HG02642 (cell line): ENCODE measurements at regions not wholly inside any gene's neighbourhood (a gene's known extent, or its start where the extent isn't known, plus 50 kb on each side); places are given as distances from the start of the nearest gene placed in this dataset.
"Not testable (repeated sequence)": the region's sequence is repeated elsewhere in the genome, so short reads cannot be mapped to it uniquely, and the experiment has no call there.

Experiments
- ATAC-seq: cut with Tn5 transposase; IDR thresholded peaks from one replicate; pipeline ENCODE4 v1.9.1; 2021; ENCODE audit warnings: mild to moderate bottlenecking; ENCODE audit not compliant: unreplicated experiment, poor library complexity

DNA sequence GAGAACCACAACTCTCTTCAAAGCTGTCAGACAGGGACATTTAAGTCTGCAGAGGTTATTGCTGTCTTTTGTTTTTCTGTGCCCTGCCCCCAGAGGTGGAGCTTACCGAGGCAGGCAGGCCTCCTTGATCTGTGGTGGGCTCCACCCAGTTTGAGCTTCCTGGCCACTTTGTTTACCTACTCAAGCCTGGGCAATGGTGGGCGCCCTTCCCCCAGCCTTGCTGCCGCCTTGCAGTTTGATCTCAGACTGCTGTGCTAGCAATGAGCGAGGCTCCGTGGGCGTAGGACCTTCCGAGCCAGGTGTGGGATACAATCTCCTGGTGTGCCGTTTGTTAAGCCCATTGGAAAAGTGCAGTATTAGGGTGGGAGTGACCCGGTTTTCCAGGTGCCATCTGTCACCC is 822.1 kb downstream of the KCNMA1 start:
- not testable (repeated sequence) for ATAC-seq

DNA sequence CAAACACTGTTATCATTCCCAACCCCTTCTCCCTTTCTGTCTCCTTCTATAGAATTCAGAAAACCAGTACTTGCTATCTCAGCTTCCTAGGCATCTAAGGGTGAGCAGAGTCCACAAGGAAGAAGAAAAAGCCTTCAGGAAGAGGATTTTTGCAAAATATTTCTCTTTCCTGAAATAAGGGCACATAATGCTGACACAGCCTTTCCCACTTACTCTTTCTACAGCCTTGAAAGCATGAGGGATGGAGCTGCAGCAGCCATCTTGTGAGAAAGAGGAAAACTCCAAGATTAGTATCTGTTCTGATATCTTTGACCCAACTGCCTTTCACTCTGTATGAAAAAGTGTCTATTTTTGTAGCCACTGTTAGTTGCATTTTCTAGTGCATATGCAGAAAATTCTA is 826.2 kb downstream of the KCNMA1 start:
- no peak for ATAC-seq

GRCh38 chr10:76788452-76788811 is 849.2 kb downstream of the KCNMA1 start:
- ATAC-seq = no peak

DNA sequence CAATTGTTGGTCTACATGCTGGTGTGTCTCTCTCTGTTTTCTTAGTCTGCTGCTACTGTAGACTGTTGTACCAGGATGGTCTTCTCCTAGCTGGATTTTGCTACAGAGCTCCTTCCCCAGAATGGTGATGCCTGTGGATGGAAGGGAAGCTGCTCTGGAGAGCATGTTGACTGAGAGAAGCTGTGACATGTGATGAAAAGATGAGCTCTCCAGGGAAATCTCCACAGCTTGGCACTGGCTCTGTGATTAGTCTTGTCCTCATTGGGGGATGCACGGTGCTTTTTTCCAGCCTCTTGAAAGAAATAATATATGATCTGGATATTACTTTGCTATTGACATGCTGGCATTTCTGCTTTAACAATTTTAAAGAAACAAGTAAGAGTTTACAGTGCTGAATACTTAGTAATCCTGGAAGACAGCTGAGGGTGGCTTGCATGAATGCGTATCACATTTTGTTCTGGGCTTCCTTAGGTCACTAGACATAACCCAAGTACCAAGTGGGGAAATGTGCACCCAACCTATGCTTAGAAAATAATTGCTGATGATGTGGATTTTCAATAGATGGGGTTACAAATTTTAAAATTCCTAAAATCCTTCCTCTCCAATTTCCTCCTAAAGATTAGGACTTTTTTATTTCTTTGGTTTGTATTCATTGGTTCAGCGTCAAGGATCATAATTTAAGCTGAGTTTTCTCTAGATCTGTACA is 849.7 kb downstream of the KCNMA1 start:
- no peak for ATAC-seq

DNA sequence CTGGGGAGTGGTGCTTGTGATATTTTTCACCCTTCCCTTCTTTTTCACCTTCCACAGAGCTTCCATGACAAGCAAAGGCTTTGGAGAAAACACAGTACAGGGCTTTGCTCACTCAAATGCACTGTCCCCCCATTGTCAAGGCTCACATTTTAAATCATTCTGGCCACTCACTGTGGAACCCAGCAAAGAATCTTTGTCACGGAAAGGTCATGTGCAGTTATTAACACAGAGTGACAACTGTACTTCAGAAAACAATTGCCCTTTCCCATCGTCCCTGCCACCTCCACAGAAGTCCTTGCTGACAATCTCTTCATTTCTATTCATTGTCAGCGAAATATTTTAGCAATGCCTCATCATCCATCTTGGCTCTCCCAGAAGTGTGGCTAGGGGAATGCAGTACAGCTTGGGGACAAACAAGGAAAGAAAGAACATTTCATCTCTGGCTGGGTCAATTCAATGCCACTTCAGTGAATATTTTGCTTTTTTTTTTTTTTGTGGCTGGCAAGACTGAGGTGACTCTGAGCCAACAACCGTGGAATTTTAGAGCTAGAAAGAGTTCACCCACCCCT is 851.0 kb downstream of the KCNMA1 start:
- no peak for ATAC-seq

GRCh38 chr10:76784076-76784475 is 853.5 kb downstream of the KCNMA1 start:
- no peak for ATAC-seq

GRCh38 chr10:76779796-76780301 is 857.8 kb downstream of the KCNMA1 start:
- no peak for ATAC-seq

- ATAC-seq = no peak
Measured at GRCh38 chr10:76778914-76779795, 858.5 kb downstream of the KCNMA1 start.

DNA sequence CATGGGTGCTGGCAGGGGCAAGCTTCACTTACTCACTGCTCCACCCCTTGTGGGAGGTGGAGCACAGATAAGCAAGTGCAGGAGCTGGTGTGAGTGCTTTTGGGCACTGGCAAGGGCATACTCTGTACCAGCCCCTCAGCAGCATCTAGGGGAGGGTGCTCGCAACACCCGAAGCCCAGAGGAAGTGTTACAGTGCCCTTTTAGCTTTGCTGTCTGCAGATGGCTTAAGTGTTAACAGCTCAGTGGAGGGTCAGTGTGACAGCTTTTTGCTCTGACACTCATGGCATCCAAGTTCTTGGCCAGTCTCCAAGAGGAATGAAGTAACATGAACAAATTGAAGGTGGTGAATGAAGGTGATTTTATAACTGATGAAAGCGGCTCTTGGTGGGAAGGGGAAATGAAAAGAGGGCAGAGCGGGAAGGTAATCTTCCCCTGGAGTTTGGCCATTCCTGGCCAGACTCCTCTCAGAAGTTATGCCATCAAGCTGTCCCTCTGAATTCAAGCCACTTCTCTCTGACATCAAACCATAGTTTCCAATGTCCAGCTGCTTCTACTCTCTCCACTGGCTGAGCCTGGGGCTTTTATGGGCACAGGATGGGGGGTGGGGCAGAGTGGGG is 862.5 kb downstream of the KCNMA1 start:
- ATAC-seq = no peak

DNA sequence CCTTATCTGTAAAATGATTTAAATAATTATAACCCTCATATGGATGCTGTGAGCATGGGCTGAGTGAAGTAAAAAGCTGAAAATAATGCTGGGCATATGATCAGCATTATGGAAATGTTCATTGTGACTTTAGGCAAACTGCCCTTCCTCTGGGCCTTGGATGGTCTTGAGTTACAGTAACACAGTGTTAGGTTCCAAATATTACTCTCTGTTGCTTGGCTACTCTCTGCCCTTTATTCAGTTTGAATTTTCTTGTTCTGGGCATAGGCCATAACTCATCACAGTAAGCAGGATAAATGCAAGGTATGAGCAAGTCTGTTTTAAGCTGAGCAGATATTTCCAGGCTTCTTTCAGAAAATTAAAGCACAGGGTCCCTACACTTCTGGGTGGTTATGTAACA is 868.0 kb downstream of the KCNMA1 start:
- no peak for ATAC-seq

GRCh38 chr10:76769161-76769560 is 868.4 kb downstream of the KCNMA1 start:
- ATAC-seq = no peak

GRCh38 chr10:76766682-76767081 is 870.9 kb downstream of the KCNMA1 start:
- no peak for ATAC-seq

DNA sequence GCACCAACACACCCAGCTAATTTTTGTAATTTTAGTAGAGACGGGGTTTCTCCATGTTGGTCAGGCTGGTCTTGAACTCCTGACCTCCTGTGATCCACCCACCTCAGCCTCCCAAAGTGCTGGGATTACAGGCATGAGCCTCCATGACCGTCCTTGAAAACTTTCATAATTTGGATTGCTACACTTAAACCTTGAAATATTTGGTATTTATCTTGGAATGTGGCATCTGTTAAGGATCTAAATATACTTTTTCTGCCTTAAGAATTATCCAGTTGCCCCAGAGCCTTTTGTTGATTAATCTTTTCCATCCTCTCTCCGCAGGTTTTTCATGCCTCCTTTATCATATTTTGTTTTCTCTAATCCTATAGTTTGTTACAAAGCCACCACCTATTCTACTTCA is 872.7 kb downstream of the KCNMA1 start:
- ATAC-seq = not testable (repeated sequence)

GRCh38 chr10:76764177-76764576 is 873.4 kb downstream of the KCNMA1 start:
- ATAC-seq = no peak

DNA sequence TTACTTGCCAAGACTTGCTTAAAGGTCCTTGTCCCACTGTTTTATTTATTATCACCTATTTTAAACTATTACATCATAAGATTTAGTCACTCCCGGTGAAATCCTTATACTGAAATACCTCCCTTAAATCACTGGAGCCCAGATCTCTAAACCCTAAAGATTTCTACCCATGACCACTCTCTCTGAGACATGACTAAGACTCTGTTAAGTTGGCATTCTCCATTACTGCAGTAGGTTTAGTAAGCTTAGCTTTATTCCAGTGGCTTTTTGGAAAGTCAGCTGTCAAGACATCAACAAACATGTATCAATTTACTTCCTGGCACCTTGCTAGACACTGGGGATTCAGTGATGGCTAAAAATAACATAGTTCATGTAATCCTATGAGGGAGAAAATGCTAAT is 874.2 kb downstream of the KCNMA1 start:
- no peak for ATAC-seq

GRCh38 chr10:76759681-76760080 is 877.9 kb downstream of the KCNMA1 start:
- ATAC-seq = no peak

DNA sequence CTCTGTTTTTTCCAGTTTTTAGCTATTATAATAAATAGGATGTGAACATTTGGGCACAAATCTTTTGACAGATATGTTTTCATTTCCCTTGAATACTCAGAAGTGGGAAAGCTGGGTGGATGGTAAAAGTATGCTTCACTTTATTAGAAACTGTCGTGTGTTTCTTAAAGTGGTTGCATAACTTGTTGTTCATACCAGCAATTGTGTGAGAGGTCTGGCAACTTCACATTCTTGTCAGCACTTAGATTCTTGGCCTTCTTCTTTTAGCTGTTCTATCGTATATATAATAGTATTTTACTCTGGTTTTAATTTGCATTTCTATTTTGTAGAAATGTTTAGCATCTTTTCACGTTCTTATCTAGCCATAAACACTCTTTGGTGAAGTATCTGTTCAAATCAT is 894.4 kb downstream of the KCNMA1 start:
- ATAC-seq = no peak

DNA sequence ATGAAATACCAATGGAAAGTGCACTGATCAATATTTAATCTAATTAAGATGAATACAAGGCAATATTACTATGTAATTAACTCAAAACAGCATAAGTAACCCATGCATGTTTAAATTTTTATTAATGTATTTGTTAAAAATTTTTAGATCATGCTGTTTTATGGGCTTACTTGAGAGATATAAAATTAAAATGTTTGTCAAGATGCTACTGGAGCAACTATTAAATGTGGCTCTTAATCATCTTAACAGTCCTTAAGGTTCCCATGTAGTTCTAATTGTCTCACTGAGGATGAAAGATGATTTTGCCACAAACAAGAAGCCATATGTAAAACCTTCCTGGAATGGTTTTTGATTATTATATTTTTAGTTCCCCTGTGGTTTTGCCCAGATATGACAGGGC is 897.1 kb downstream of the KCNMA1 start:
- no peak for ATAC-seq

DNA sequence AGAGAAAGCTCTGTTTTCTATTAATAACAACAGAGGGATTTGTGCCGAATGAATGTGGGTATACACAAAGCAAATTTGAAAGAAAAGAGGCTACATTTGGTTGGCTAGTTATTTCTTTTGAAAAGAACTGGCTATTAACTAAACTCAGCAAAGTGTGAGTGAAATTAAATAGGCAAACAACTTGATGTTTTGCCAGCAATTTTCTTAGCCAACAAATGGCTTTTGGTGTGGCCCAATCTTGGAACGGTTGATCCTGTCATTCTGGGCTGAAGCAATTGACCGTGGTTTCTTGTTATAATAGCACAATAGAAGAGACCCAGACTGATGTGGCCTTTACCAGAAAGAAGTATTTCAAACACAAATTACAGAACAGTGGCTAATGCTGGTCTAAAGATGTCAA is 898.6 kb downstream of the KCNMA1 start:
- ATAC-seq = no peak

GRCh38 chr10:76736815-76737618 is 900.6 kb downstream of the KCNMA1 start:
- no peak for ATAC-seq
